Suppressor macrophage treated with lipopolysaccharide for 4 hours (primary cell): ENCODE measurements at regions not wholly inside any gene's neighbourhood (a gene's known extent, or its start where the extent isn't known, plus 50 kb on each side); places are given as distances from the start of the nearest gene placed in this dataset.
"Not testable (repeated sequence)": the region's sequence is repeated elsewhere in the genome, so short reads cannot be mapped to it uniquely, and the experiment has no call there.

Experiments
- DNase-seq: peaks from one replicate; pipeline ENCODE4 v3.0.0-alpha.2; 2020

GRCh38 chrX:1779626-1780025 lies 164.8 kb downstream of the ASMT start:
- no peak for DNase-seq

GRCh38 chrX:1781766-1782165 lies 166.9 kb downstream of the ASMT start:
- no peak for DNase-seq

GRCh38 chrX:1784773-1785172 lies 169.9 kb downstream of the ASMT start:
- no peak for DNase-seq

- DNase-seq, result no peak
Observed at GRCh38 chrX:1788300-1788911, 173.5 kb downstream of the ASMT start.

GRCh38 chrX:1792636-1793035 lies 177.8 kb downstream of the ASMT start:
- DNase-seq, result no peak

- no peak for DNase-seq
Observed at GRCh38 chrX:1794586-1794985, 179.7 kb downstream of the ASMT start.

- DNase-seq, result no peak
Observed at GRCh38 chrX:1802912-1803311, 188.1 kb downstream of the ASMT start.

GRCh38 chrX:1803741-1804140 lies 188.9 kb downstream of the ASMT start:
- DNase-seq, result no peak

GRCh38 chrX:1807301-1807731 lies 192.5 kb downstream of the ASMT start:
- DNase-seq, result no peak

GRCh38 chrX:1809581-1809980 lies 194.7 kb downstream of the ASMT start:
- DNase-seq, result no peak

- DNase-seq, result no peak
Observed at GRCh38 chrX:1813809-1814208, 198.9 kb downstream of the ASMT start.

- DNase-seq, result no peak
Observed at GRCh38 chrX:1815456-1816175, 200.8 kb downstream of the ASMT start.

GRCh38 chrX:1816387-1816982 lies 201.6 kb downstream of the ASMT start:
- not testable (repeated sequence) for DNase-seq

GRCh38 chrX:1821846-1822245 lies 207.0 kb downstream of the ASMT start:
- DNase-seq, result no peak

GRCh38 chrX:1824855-1825254 lies 210.0 kb downstream of the ASMT start:
- no peak for DNase-seq

GRCh38 chrX:1833656-1834360 lies 218.9 kb downstream of the ASMT start:
- DNase-seq, result no peak

- DNase-seq, result no peak
Observed at GRCh38 chrX:1835056-1835455, 220.2 kb downstream of the ASMT start.

- DNase-seq, result no peak
Observed at GRCh38 chrX:1836683-1837082, 221.8 kb downstream of the ASMT start.

- no peak for DNase-seq
Observed at GRCh38 chrX:1841746-1842145, 226.9 kb downstream of the ASMT start.

GRCh38 chrX:1847000-1847399 lies 232.1 kb downstream of the ASMT start:
- not testable (repeated sequence) for DNase-seq

- not testable (repeated sequence) for DNase-seq
Observed at GRCh38 chrX:1847790-1848189, 232.9 kb downstream of the ASMT start.

- DNase-seq, result no peak
Observed at GRCh38 chrX:1851527-1851926, 236.7 kb downstream of the ASMT start.

GRCh38 chrX:1852082-1852481 lies 237.2 kb downstream of the ASMT start:
- no peak for DNase-seq

GRCh38 chrX:1853447-1853846 lies 238.6 kb downstream of the ASMT start:
- DNase-seq, result no peak
